ENCODE measurements at regions not wholly inside any gene's neighbourhood (a gene's known extent, or its start where the extent isn't known, plus 50 kb on each side); places are given as distances from the start of the nearest gene placed in this dataset.

DNA sequence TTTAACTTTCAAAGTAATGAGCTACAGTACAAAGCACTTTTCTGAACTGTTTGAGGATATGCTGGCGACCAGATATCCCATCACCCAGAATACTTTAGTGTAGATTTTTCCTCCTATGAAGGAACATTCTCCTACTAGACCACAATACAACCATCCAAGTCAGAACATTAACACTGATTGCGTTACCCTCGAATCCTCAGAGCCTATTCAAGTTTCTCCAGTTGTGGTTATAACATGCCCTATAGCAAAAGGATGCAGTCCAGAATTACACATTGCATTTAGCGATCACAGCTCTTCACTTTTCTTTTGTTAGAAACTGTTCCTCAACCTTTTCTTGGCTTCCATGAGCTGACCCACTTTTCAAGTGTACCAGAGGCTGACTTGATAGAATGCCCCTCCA is 87.4 kb upstream of the SOX4 start:
- TF ChIP-seq ZFX (IDR thresholded peaks at IDR 0.05) (no peak), EGR1 (IDR thresholded peaks at IDR 0.05; ENCODE audit: low read depth) (no peak), POLR2A (IDR thresholded peaks at IDR 0.05; ENCODE audit: borderline replicate concordance, extremely low read depth, insufficient read depth, insufficient read length) (no peak), POLR2AphosphoS5 (IDR thresholded peaks at IDR 0.05; ENCODE audit: low read depth, low read length) (no peak), ZNF274 (IDR thresholded peaks at IDR 0.05; ENCODE audit: low read depth, low read length) (no peak), RAD21 (IDR thresholded peaks at IDR 0.05; ENCODE audit: low read depth) (no peak), EZH2 (IDR thresholded peaks at IDR 0.05) (no peak), YY1 (IDR thresholded peaks at IDR 0.05; ENCODE audit: extremely low read depth, insufficient replicate concordance, low read depth, low read length) (no peak)
- TF ChIP-seq, protein P1, sequence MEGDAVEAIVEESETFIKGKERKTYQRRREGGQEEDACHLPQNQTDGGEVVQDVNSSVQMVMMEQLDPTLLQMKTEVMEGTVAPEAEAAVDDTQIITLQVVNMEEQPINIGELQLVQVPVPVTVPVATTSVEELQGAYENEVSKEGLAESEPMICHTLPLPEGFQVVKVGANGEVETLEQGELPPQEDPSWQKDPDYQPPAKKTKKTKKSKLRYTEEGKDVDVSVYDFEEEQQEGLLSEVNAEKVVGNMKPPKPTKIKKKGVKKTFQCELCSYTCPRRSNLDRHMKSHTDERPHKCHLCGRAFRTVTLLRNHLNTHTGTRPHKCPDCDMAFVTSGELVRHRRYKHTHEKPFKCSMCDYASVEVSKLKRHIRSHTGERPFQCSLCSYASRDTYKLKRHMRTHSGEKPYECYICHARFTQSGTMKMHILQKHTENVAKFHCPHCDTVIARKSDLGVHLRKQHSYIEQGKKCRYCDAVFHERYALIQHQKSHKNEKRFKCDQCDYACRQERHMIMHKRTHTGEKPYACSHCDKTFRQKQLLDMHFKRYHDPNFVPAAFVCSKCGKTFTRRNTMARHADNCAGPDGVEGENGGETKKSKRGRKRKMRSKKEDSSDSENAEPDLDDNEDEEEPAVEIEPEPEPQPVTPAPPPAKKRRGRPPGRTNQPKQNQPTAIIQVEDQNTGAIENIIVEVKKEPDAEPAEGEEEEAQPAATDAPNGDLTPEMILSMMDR (IDR thresholded peaks at IDR 0.05 in 2 of 3, conservative IDR thresholded peaks at IDR 0.05 in 1 of 3; ENCODE audit: borderline replicate concordance in 1 of 3, insufficient read depth in 1 of 3, low read depth in 2 of 3, low read length in 2 of 3), result no peak
- TF ChIP-seq, protein P2, sequence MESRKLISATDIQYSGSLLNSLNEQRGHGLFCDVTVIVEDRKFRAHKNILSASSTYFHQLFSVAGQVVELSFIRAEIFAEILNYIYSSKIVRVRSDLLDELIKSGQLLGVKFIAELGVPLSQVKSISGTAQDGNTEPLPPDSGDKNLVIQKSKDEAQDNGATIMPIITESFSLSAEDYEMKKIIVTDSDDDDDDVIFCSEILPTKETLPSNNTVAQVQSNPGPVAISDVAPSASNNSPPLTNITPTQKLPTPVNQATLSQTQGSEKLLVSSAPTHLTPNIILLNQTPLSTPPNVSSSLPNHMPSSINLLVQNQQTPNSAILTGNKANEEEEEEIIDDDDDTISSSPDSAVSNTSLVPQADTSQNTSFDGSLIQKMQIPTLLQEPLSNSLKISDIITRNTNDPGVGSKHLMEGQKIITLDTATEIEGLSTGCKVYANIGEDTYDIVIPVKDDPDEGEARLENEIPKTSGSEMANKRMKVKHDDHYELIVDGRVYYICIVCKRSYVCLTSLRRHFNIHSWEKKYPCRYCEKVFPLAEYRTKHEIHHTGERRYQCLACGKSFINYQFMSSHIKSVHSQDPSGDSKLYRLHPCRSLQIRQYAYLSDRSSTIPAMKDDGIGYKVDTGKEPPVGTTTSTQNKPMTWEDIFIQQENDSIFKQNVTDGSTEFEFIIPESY (IDR thresholded peaks at IDR 0.05; ENCODE audit: extremely low read depth, insufficient replicate concordance, low read length), result no peak
- TF ChIP-seq, protein P3, sequence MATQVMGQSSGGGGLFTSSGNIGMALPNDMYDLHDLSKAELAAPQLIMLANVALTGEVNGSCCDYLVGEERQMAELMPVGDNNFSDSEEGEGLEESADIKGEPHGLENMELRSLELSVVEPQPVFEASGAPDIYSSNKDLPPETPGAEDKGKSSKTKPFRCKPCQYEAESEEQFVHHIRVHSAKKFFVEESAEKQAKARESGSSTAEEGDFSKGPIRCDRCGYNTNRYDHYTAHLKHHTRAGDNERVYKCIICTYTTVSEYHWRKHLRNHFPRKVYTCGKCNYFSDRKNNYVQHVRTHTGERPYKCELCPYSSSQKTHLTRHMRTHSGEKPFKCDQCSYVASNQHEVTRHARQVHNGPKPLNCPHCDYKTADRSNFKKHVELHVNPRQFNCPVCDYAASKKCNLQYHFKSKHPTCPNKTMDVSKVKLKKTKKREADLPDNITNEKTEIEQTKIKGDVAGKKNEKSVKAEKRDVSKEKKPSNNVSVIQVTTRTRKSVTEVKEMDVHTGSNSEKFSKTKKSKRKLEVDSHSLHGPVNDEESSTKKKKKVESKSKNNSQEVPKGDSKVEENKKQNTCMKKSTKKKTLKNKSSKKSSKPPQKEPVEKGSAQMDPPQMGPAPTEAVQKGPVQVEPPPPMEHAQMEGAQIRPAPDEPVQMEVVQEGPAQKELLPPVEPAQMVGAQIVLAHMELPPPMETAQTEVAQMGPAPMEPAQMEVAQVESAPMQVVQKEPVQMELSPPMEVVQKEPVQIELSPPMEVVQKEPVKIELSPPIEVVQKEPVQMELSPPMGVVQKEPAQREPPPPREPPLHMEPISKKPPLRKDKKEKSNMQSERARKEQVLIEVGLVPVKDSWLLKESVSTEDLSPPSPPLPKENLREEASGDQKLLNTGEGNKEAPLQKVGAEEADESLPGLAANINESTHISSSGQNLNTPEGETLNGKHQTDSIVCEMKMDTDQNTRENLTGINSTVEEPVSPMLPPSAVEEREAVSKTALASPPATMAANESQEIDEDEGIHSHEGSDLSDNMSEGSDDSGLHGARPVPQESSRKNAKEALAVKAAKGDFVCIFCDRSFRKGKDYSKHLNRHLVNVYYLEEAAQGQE (IDR thresholded peaks at IDR 0.05; ENCODE audit: low read depth), result no peak

All from HCT116 (cell line).